ENCODE measurements at regions not wholly inside any gene's neighbourhood (a gene's known extent, or its start where the extent isn't known, plus 50 kb on each side); places are given as distances from the start of the nearest gene placed in this dataset.

GRCh38 chr10:28137907-28138880 is 139.3 kb upstream of the ODAD2 start:
- no peaks in the 10 kb centered on the region for H4K20me1 ChIP-seq (ENCODE audit: control insufficient read depth, insufficient read depth, low read depth, low read length)
- no peak overlapping the region for H3K27ac ChIP-seq (ENCODE audit: low read depth, low read length)
- H3K36me3 ChIP-seq (ENCODE audit: control insufficient read depth, low read length) = no peaks in the 10 kb centered on the region
- H3K9me3 ChIP-seq (ENCODE audit: control insufficient read depth, insufficient read depth, low read length) = no peaks in the 10 kb centered on the region
- H3K79me2 ChIP-seq (ENCODE audit: control insufficient read depth, low read length) = no peaks in the 10 kb centered on the region
- no peaks in the 10 kb centered on the region for H3F3A ChIP-seq (ENCODE audit: control insufficient read depth, insufficient read depth)
- H3K9me2 ChIP-seq (replicated peaks; ENCODE audit: control insufficient read depth, low read length) = no peaks in the 10 kb centered on the region
- H3K4me3 ChIP-seq (ENCODE audit: low read length) = no peak overlapping the region
- no peaks in the 10 kb centered on the region for H3K4me1 ChIP-seq (ENCODE audit: control insufficient read depth, low read length)
- no peak overlapping the region for H3K4me2 ChIP-seq (ENCODE audit: low read length)
- H3K27me3 ChIP-seq (ENCODE audit: control insufficient read depth, low read length) = no peaks in the 10 kb centered on the region
- TF ChIP-seq, protein P1, sequence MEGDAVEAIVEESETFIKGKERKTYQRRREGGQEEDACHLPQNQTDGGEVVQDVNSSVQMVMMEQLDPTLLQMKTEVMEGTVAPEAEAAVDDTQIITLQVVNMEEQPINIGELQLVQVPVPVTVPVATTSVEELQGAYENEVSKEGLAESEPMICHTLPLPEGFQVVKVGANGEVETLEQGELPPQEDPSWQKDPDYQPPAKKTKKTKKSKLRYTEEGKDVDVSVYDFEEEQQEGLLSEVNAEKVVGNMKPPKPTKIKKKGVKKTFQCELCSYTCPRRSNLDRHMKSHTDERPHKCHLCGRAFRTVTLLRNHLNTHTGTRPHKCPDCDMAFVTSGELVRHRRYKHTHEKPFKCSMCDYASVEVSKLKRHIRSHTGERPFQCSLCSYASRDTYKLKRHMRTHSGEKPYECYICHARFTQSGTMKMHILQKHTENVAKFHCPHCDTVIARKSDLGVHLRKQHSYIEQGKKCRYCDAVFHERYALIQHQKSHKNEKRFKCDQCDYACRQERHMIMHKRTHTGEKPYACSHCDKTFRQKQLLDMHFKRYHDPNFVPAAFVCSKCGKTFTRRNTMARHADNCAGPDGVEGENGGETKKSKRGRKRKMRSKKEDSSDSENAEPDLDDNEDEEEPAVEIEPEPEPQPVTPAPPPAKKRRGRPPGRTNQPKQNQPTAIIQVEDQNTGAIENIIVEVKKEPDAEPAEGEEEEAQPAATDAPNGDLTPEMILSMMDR (IDR thresholded peaks at IDR 0.05; ENCODE audit: low read depth, low read length, poor library complexity, severe bottlenecking) = no peak
- no peak for TF ChIP-seq EZH2phosphoT487 (IDR thresholded peaks at IDR 0.05; ENCODE audit: borderline replicate concordance, low read length)

- no peaks in the 10 kb centered on the region for H3K4me1 ChIP-seq (ENCODE audit: control insufficient read depth, low read length)
- no peak overlapping the region for H3K4me3 ChIP-seq (ENCODE audit: low read length)
- H3K9me3 ChIP-seq (ENCODE audit: control insufficient read depth, insufficient read depth, low read length) = no peaks in the 10 kb centered on the region
- no peak overlapping the region for H3K4me2 ChIP-seq (ENCODE audit: low read length)
- no peaks in the 10 kb centered on the region for H3K9me2 ChIP-seq (replicated peaks; ENCODE audit: control insufficient read depth, low read length)
- TF ChIP-seq EZH2phosphoT487 (IDR thresholded peaks at IDR 0.05; ENCODE audit: borderline replicate concordance, low read length) = no peak
- TF ChIP-seq, protein P1 (IDR thresholded peaks at IDR 0.05; ENCODE audit: low read depth, low read length, poor library complexity, severe bottlenecking) = no peak
- H4K20me1 ChIP-seq (ENCODE audit: control insufficient read depth, insufficient read depth, low read depth, low read length) = no peaks in the 10 kb centered on the region
- H3K27me3 ChIP-seq (ENCODE audit: control insufficient read depth, low read length) = no peaks in the 10 kb centered on the region
- H3F3A ChIP-seq (ENCODE audit: control insufficient read depth, insufficient read depth) = no peaks in the 10 kb centered on the region
- H3K27ac ChIP-seq (ENCODE audit: low read depth, low read length) = no peak overlapping the region
- H3K79me2 ChIP-seq (ENCODE audit: control insufficient read depth, low read length) = no peaks in the 10 kb centered on the region
- no peaks in the 10 kb centered on the region for H3K36me3 ChIP-seq (ENCODE audit: control insufficient read depth, low read length)
Observed at GRCh38 chr10:28135258-28135657, 136.4 kb upstream of the ODAD2 start.

DNA sequence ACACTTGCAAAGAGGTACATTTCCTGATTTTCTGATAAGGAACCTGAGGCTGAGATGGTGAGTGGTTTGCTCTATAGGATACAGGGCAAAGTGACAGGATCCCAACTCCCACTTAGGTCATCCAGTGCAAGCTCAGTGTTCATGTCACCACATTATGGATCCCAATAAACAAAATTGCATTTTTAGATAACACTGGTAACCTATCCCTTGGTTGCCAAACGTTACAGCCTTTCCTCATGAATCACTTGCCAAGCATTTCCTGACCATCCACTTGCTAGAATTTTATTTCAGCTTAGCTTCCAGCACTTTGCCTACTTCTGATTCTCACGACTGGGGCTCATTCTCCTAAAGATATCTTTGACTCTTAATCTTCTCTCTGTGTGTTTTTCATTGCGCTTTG is 131.4 kb upstream of the ODAD2 start:
- H3K4me3 ChIP-seq (ENCODE audit: low read length) = no peak overlapping the region
- no peaks in the 10 kb centered on the region for H3K36me3 ChIP-seq (ENCODE audit: control insufficient read depth, low read length)

More for the DNA sequence above, 131.4 kb upstream of the ODAD2 start:
- no peaks in the 10 kb centered on the region for H4K20me1 ChIP-seq (ENCODE audit: control insufficient read depth, insufficient read depth, low read depth, low read length)
- H3K27me3 ChIP-seq (ENCODE audit: control insufficient read depth, low read length) = no peaks in the 10 kb centered on the region
- H3K27ac ChIP-seq (ENCODE audit: low read depth, low read length) = no peak overlapping the region
- H3F3A ChIP-seq (ENCODE audit: control insufficient read depth, insufficient read depth) = no peaks in the 10 kb centered on the region
- no peak for TF ChIP-seq EZH2phosphoT487 (IDR thresholded peaks at IDR 0.05; ENCODE audit: borderline replicate concordance, low read length)
- TF ChIP-seq, protein P1 (IDR thresholded peaks at IDR 0.05; ENCODE audit: low read depth, low read length, poor library complexity, severe bottlenecking) = no peak
- no peaks in the 10 kb centered on the region for H3K79me2 ChIP-seq (ENCODE audit: control insufficient read depth, low read length)
- no peaks in the 10 kb centered on the region for H3K9me2 ChIP-seq (replicated peaks; ENCODE audit: control insufficient read depth, low read length)
- no peaks in the 10 kb centered on the region for H3K4me1 ChIP-seq (ENCODE audit: control insufficient read depth, low read length)
- no peak overlapping the region for H3K4me2 ChIP-seq (ENCODE audit: low read length)
- no peaks in the 10 kb centered on the region for H3K9me3 ChIP-seq (ENCODE audit: control insufficient read depth, insufficient read depth, low read length)
